HG03139 (cell line): ENCODE measurements at regions not wholly inside any gene's neighbourhood (a gene's known extent, or its start where the extent isn't known, plus 50 kb on each side); places are given as distances from the start of the nearest gene placed in this dataset.

ENCODE experiments used
- ATAC-seq: cut with Tn5 transposase; IDR thresholded peaks from one replicate; pipeline ENCODE4 v1.9.1; 2021; ENCODE audit not compliant: unreplicated experiment

DNA sequence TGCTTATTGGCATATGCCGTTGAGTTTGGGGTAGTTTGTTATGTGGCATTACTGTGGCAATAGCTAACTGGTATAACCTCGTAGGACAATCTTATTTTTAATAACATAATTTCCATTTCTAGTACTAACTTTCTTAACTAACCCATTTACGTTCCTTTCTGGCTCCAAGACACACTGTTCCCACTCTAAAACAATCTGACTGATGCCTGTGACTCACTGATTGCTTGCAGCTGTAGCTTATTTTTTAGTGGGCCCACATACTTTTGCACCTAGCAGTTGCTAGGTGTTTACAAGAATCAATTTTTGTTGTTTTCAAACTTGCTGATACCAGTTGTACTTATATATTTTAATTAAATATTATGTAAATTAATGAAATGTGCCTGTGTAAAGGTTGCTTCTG lies 52.2 kb downstream of the FAT3 start:
- no peak for ATAC-seq

DNA sequence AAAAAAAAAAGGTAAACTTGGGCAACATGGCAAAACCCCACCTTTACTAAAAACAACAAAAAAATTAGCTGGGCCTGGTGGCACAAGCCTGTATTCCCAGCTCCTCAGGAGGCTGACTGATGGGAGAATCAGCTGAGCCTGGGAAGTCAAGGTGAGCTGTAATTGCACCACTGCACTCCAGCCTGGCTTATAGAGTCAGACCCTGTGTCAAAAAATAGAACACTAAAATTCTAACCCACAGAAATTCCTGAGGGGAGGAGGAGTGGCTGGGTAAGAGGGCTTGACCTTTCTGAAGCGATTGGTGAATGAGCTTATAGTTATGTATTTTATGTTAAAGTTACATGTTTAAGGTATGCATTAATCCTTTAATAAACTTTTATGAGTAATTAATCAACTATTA lies 53.3 kb downstream of the FAT3 start:
- no peak for ATAC-seq

DNA sequence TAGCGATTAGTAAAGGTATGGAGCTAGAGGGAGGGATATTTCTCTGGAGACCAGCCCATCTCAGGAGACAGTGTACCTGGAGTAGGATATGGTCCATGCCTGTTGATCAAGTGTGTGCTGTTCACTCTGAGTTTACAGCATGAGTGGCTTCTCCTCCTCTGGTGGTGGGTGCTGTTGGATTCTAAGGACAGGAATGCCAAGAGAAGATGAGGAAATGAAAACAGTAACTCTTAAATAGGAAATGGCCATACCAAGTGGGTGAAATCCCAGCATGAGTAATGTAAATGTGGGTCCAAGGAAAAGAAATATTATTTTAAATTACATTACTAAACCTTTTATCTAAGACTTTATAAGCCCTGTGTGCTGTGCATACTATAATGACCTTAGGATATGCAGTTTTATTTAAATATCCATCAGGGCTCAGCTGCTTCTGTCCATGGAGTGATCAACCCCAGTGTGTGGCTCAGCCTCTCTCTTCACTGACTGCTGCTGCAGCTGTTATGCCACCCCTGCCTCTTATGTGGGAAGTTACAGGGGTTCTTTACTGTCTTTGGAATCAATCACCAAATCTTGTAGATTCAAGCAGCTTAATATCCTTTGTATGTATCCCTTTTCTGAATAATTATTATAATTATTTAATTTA lies 54.3 kb downstream of the FAT3 start:
- ATAC-seq: no peak

DNA sequence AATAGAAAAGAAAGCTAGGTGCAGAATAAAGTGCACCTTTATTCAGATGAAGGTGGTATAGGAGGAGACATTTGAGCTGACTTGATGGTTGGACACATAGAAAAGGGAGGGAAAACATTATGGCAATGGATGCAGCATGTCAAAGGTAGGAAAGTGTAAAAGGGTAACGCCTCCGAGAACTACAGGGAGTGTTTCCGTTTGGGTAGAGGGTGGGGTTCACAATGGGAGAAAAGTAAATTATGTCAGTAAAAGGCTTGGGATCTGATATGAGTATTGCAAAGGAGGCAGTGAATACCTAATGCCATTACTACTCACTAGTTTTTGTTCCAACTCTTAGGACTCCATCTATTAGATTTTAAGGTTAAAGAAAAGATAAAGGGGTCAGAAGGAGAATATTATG lies 59.5 kb downstream of the FAT3 start:
- no peak for ATAC-seq

DNA sequence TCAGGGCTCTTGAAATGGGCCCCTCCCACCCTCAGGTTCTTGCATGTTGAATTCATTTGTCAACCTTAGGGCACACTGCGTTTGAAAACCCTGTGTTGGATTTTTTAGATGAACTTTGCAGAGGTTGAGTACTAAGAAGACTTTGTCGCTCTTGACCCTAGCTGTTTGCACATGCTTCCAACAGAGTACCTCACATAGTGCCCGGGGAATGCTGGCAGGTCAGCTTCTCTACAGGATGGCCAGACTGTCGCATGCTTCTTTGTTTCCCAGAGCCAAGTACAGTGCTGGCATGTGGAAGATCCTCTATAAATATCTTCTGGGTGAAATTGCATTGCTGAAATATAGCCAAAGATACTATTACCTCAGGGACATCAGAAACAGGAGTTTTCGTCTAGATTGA lies 59.9 kb downstream of the FAT3 start:
- ATAC-seq: no peak

DNA sequence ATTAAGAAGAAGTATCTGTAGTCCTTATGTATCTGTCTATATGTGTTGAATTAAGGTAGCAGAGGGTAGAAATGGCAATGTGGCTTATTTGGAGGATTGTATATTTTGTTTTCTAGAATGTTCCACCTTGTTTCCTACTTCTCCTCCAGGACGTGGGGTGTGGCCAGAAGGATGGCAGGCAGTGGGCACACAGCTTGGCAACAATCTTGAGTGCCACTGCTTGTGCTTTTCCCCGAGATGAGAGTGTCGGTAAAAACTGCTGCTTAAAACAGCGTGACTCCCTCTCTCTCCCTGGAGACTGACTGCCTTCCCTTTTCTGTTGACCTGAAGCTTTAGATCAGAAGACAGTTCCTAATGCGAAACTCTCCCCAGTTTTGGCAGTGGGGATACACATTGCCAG lies 61.2 kb downstream of the FAT3 start:
- no peak for ATAC-seq

DNA sequence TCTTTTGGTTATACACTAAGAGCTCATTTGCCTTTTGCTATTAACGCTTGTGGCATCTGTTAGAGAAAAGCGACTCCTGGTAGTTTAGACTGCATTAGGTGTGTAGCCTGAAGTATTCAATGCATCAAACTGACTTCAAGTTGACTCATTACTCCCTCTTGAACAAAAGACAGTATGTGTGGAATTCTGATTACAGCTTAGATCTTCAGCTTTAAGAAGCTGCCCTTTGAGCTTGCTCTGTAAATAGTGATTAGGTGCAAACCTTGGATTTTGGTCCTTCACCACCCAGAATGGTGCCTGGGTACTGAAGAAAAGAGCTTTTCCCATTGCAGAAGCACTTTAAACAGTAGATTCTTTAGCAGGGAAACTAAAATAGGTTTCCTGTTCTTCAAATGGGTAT lies 62.1 kb downstream of the FAT3 start:
- no peak for ATAC-seq

DNA sequence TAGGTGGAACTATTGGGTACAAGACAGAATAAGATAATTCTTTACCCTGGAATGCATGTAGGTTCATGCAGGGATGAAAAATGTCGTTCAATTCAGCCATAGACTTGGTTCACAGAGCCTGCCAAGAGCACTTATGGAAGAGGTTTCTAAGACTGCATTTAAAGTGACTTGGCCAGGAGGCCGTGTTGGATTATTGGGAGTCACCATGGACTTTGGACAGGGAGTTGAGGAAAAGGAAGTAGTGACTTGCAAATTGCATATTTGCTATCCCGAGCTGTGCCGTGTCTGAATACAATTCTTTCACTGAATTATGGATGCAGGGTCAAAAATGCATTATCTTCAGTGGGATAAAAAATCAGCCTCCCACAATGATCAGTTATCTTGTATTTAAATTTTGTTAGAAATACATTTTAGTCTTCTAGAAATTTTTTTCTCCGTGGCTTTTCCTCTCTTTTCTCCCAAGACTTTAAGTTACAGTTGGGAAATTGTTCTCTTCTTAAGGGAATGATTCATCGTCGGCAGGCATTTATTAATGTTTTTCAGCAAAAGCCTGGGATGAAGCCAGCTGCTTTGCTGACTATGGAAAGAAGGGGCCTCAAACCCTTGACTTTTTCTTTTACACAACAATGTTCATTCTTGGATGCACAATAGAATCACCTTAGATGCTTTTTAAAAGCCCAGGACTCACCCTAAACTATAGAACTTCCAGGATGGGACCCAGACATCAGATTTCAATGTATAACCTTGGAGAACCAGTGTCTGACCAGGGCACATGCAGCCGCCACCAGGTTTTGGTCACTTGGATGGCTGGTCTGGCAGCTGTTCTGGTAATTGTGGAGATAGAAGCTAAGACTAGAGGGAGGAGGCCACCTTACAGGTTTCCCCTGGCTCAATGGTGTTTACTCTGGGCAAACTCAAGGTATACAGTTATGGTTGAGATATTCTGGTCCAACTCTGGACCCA lies 70.8 kb downstream of the FAT3 start:
- no peak for ATAC-seq

DNA sequence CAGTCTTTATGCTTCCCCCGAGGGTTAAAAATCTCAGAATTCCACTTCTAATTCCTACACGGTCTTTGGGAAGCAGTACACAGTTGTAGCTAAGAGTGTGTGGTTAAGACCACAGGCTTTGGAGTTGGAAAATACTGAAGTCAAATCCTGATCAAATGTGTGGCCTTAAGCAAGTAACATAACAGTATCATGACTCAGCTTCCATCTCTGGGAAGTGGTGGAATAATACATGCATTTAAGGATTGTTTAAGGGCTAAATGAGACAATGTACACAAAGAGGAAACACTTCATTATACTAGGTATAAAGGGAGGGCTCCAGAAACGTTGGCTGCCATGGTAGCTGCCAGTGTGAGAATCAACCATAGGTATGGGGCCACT lies 71.5 kb downstream of the FAT3 start:
- ATAC-seq: no peak

DNA sequence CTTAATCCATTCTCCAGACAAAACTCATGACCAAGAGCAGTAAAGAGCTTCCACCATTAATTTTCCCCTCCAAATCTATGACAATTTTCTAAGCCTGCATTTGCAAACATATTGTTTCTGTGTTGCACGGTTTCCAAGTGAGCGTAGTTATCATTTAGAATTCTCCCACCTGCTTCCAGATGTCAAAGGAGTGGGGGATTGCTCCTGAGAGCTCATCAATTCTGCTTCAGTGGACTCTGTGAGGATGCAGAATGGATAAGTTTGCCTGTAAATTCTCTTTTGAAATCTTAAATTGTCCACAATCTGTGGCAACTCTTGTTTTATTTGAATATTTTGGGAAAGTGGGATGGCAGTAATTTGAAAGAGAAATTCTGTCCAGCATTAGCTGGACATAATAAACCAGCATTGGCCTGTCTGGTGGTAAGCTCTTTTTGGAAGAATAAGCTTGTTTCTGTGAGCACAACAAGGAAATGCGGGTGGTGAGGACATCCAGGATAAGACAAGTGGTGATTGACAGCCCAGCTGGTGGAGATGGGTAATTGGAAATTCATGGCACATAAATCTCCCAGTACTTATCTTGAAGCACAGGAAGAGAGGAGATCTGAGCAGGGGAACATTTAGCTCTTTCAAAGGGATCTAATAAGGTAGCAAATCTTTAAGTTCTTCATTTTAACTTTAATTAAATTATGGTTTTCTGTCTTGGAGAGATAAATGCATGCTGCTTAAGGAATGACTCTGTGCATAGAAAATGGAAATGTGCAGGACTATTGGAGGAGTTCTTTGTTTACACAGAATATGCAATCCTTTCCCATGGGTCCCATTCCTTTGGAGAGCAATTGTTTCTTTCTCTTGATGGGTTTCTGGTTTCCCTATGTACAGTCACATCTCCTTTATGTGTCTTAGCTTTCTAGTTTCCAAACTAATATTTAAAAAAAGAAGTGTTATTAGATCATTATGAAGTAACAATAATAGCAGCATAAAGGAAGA lies 73.2 kb downstream of the FAT3 start:
- no peak for ATAC-seq

DNA sequence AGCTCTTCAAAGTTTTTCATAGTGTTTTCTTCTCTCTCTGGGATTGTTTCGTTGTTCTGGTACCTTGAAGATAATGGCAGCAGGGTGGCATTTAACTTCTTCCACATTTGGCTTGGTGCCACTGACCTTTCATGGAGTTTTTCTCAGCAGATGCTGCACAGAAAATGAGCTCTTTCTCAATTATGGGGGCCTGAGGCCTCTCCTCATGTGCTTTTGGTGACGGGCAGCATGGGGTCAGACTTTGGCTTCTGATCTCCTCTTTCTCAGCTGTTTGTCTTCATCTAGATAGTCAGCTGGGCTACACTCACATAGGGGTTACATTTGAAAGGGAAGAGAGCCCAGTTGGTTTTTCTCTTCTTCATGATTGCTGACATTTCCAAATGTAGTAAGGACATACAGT lies 76.3 kb downstream of the FAT3 start:
- ATAC-seq: no peak

DNA sequence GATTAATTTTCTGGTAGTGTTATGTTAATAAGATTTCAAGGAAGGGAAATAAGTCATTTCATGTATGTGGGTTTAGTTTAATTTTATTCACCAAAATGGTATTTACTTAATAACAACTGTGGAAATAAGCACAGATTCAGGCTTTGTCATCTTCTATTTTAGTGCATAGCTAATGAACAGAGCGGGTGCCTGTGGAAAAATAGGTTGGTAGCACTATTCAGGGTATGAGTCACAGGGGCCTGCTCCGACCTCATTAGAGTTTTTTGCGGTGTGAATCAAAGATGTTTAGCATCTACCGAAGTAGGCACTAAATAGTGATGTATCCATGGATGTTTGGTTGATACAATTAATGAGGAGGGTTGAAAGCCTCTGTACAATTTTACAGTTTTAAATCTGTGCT lies 78.2 kb downstream of the FAT3 start:
- no peak for ATAC-seq

DNA sequence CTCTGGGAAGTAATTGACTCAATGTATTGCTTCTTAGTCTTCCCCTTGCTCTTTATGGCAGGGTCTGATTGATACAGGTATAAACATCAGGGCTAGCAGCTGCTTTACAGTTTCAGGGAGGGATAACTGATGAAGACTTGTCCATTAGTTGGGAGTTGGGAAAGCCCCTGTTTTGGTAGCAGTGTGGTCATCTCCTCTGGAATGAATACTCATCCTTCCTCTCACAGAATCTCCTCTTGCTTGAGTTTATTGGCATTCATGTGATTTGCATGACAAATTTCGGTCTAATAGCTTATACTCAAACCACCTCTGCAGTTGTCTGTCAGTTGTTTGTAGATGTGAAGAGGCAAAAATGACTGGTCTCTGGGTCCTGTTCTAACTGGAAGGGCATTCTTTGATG lies 79.7 kb downstream of the FAT3 start:
- ATAC-seq: no peak

DNA sequence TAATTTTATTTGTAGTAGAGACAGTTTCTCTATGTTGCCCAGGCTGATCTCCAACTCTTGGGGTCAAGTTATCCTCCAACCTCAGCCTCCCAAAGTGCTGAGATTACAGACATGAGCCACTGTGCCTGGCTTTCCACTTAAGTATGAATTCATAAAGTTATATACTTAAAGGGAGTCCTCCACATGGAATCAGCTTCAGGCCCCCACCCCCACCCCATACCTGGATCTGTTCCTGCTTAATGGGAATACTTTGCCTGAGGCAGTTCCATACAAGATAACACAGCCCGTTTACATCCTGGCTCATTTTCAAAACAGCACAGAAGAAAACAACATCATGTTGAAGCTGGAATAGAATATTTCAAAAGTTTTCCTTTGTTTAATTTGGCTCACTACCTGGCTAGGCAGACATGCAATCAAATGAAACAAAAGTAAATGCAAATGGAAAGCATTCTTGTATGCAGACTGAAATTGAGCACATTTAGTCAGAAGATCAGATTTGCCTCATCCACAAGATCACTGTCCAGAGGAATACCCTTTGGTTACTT lies 82.4 kb downstream of the FAT3 start:
- no peak for ATAC-seq

DNA sequence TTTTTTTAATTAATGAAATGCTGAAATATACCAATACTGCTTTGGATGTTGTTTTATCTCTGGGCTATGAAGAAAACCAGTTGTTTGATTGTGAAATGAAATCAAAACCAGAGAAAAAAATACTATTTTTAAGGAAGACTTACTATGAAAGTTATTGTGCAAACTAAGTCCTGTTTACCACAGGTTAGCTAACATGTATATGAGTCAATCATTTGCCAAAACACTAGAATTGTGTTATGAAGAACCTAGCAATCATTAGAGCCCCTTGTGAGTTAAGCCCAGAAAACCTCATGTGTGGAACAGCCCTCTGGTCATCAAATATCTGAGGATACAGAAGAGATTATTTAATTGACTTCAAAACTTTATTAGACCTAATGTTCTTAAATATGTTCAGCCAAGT lies 83.7 kb downstream of the FAT3 start:
- ATAC-seq: no peak

DNA sequence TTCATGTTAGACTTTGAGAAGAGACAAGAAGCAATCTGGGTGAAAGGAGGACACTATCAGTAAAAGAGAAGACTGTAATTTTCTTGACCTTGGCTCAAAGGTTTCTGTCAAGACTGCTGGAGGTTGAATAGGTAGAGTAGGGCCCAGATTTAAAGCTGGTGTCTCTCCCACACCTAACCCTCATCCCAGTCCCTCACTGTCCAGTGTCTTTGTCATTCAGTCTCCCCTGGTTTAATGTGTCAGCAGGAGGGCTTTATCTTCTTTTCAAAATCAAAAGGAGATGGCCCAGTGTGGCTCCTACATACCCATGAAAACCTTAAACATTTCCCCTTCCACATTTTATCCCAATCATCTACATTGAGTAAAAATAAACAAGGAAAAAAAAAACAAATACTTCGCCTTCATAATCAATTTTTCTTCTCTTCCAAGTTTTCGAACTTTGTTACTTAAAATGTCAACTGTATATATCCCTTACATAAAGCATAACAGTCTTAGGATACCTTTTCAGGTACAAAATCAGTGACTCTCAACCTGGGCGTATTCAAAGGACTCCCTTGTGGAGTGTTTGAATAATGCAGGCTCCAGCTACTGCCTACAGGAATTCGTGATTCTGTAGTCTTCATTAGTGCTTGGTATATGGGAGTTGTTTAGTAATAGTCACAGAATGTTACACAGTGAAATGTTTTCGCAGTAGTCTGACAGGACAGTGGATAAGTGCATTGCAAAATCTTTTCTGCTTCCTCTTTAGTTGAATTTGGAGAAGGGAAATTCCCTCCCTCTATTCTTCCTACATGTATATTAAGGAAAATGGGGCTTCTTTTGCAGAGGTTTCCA lies 87.2 kb downstream of the FAT3 start:
- no peak for ATAC-seq

DNA sequence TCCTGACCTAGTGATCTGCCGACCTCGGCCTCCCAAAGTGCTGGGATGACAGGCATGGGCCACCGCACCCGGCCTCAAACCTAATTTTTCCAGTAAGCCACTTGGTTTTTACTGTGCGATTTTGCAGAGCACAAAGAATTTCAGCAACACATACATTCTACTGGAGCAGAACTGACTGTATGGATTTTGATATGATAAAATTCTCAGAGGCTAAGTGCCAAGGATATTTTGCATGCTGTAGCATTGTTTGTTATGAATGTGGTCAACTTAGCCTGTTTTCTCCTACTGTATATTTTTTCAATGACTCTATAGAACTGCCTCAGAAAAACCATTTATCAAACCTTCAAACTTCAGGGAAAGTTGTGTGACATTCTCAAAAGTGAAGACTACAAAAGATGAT lies 89.2 kb downstream of the FAT3 start:
- ATAC-seq: no peak

DNA sequence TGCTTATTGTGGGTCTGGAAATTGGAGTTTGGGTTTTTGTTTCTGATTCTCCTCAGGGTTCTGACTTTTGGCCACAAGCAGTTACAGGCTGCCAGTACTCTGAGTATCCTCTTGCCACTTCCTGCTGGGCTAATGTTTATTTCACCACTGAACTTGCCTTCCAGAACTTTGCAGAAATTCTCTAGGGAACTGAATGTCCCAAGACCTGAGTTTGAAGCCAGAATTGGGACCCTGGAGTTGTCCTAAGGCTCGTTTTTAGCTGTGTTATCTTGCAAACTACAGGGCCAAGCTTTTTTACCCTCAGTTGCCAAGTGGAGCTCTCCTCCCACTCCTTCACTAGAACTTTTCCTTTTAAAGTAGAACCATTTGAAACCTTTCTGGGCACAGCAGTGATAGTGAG lies 89.9 kb downstream of the FAT3 start:
- no peak for ATAC-seq

DNA sequence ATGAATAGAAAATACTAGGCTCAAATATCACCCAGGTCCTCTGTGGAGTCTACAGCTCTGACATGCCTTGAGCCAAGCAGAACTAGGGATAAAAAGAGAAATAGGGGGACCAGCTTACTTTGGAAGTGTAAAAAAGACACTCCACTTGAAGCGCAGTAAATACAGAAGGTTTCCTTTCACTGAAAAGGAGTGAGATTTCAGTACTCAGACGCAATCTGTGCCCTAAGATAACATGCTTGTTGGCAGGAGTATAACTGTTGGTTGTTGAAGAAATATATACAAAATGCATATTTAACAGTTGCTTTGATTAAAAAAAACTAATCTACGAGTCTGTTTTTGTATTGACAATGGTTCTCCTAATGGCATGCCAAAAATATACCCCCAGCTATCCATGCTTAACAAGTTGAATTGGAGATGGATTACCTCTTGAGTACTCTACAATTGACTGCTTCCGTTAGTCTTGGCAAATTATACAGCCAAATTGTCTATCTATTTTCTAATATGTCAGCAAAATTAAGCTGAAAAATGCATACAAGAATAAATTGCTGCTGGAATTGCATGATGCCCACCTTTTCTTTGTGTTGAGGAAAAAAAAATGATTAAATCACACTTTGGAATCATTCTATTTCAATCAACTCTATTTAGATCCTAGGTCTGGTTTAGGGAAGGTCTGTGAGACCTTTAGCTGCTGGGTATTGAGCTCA lies 91.6 kb downstream of the FAT3 start:
- no peak for ATAC-seq

DNA sequence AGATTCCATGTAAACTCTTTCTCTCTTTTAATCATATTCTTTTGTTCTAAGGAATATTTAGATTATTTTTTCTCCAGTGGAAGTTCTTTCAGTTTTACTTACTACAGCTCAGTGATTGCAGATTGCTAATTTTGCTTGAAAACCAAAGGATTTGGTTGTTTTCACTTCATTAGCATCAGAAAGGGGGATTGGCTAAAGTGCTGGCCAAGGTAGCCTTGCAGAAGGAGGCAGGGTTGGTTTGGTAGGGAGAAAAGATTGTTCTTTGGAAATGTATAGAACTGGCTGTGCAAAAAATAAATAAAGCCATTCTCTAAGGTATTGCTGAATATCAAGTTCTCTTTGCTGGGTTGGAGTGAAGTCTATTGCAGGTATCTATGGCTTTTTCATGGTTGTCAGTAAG lies 92.6 kb downstream of the FAT3 start:
- ATAC-seq: no peak
